MV-4-11 (cell line): ENCODE measurements at regions not wholly inside any gene's neighbourhood (a gene's known extent, or its start where the extent isn't known, plus 50 kb on each side); places are given as distances from the start of the nearest gene placed in this dataset.

ENCODE experiments used
- DNase-seq: peaks from one replicate; lab custom pipeline; 2025; lab: John Stamatoyannopoulos, UW

DNA sequence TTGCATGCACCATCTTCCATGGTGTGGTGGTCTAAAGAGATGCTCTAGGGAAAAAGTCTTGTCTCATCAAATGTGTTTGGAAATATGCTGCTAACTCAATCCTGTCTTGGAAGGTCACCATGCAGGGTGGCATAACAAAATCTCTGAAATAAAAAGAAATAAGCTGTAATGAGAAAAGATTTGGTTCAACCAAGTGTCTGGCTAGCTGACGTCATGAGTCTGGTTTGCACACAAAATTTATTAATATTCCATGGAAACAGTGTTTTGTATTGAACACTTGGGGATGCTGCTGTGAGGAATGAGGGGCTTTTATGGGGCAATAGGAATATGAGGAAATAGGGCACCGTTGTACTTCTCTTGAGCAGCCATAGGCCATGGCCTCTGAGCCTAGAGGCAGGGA lies 575.7 kb upstream of the CDH5 start:
- DNase-seq = no peak

DNA sequence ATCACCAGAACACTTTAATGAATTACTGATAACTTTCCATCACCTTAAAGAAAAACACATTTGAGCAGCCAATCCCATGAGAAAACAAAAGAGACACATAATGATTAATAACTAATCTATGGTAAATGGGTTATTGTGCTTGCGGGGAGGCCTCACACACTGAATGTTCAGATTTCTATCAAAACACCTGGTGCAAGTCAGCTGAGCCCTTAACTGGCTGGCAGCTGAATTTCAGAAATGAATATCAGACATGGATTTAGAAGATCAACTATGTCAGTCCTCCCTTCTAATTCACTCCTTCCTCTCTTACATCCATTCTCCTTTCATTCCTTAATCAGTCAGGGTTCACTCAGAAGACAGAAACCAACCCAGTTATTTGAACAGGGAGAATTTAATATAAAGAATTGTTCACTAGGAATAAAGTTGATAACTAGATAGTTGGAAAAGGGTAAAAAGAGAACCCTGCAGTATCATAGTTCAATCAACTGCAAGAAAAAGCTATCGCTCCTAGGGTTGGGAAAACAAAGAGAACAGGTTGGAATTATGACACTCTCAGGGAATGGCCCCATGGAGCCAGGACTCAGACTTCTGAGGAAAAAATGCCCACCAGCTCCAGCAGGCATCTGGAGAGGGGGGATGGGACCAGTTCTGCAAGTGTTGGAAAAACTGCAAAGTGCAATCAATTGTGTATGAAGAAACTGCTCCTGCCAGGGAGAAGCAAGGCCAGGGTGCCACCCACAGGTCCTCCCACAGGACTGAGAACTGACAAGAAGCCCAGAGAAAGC lies 577.1 kb upstream of the CDH5 start:
- no peak for DNase-seq

DNA sequence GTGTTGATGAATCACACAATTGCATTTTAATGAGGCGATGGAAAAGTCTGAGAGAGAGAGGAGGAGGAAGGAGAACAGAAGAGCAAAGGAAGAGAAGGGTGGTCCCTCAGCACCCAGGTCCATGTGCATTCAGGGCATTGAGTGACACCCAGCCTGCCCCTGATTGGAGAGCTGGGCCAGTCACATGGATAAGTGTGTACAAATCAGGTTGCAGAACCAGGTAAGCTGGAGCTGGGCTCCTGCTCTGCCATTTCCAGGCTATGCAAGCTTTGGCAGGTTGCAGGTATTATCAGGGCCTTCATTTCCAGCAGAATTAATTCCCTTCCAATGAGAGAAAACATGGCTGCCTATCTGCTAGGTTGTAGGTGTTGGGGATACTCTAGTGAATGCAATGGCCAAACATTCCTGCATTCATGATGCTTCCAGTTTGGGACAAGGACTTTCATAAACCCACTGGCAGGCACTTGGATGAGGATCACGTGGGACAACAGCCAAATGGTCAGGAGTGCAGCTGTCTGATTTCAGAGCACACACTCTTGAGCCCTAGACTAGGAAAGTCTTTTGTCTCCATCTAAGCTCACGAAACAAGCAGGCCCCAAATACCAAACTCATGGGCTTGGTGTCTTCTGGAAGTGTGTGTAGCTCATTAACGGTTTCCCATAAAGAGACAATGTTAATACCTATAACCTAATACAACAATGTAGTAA lies 577.9 kb upstream of the CDH5 start:
- DNase-seq = no peak

DNA sequence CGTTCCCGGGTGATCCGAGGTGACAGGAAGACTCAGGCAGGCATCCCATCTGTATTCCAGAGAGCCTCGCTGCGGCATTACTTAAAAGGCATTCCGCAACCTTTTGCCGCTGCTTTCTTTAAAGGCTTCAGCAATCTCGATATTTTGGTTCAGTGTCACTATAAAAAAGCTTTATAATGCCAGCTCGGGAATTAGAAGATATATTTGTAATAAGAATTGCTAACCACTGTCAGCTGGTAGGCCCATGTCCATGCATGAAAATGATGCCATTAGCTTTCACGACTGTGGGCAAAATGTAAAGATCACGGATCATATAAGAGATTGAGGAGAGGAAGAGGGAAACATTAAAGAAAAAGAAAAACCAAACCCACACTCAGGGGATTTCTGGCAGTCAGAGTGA lies 578.6 kb upstream of the CDH5 start:
- no peak for DNase-seq

- DNase-seq = no peak
Measured at GRCh38 chr16:65786916-65787315, 579.6 kb upstream of the CDH5 start.

- DNase-seq = no peak
Measured at GRCh38 chr16:65783709-65784474, 582.6 kb upstream of the CDH5 start.

DNA sequence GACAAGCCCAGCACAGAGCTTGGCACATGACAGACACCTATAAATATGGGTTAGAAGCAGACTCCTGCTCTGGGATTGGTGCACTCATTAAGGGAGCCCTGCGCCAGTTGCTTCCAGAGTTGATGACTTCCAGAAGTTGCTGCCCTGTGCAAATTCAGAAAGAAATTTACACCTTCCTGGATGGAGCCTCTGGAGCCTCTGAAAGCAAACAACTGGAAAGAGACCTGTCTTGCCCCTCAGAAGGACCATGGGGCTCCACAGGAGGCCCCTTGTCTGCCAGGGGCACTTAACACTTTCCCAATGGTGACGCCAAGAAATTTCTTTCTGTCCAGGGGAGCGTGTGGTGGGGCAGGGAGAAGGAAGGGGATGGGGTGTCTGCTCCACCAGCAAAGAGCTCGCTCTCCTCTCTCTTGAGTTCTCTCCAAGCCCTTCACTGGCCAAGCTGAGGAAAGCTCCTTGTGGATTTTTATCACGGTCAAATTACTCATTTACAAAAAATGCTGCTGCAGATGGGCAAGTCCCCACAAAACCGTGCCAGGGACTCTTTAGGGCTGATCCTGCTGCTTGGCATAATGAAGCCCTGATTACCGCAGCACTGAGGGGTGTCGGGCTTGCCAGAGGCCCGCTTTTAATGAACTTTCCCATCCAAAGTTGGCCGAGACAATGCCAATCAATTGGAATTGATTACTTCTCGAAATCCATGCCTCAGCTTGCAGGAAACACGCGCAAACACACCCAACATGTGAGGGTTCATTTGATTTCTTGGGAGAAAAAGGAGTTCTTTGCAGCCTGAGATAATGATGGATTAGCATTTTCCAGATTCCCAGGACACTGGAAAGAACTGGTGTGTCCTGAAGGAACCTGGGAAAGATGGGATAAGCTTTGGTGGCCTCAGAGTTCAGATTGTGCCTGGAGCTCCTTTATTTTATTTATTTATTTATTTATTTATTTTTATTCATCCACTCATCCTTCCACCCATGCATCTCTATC lies 583.6 kb upstream of the CDH5 start:
- no peak for DNase-seq

- DNase-seq = no peak
Measured at GRCh38 chr16:65781855-65782254, 584.6 kb upstream of the CDH5 start.

- no peak for DNase-seq
Measured at GRCh38 chr16:65781363-65781762, 585.1 kb upstream of the CDH5 start.

DNA sequence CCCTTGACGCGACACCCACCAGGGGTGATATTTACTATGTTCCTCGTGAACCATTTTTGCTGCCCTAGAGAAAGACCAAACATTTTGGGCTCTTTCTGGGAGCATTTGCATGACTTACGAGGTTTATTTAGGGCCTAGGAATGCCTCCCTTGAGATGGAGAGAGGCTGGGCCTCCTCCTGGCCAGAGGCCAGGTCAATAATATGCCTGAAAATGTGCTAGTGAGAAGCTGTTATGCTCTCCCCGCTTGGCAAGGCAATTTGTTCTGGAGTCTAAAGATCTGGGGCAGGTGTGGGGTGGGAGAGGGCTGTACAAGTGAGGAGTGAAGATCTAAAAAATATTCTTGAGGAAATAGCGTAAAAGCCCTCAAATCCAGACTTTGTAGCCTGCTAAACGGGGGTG lies 587.3 kb upstream of the CDH5 start:
- no peak for DNase-seq

- no peak for DNase-seq
Measured at GRCh38 chr16:65776639-65777183, 589.8 kb upstream of the CDH5 start.

DNA sequence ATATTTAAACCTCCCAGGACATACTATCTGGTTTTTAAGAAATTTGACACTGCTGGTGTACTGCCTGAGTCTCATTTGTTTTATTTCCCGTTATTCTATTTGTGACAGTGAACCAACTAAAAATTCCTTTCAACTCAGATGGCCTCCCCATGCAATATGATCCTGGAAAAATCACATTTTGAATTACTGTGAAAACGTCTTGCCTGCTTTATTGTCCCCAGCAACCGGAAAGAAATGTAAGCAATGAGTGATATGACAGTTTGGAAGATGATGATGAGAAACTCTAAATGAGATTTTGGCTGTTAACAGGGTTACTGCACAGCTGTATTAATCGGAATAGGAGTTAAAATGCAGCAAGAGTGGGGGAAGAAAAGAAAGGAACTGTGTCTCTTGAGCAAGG lies 590.7 kb upstream of the CDH5 start:
- no peak for DNase-seq

DNA sequence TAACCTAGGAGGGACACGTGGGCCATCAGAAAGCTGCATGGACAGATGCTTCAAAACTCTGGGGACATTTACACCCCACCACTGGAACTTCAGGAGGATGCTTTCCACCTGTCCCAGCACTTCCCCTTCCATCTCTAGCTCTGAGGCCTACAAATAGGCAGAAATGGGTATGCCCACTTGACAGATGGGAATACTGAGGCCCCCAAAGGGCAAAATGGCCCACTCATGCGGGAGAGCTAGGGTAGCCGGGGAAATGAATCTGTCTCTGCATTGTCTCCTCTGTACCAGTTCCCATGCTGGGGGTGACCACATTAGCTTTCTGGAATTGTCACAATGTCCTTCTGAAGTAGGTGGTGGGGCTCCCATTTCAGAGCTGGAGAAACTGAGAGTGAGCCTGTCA lies 592.1 kb upstream of the CDH5 start:
- no peak for DNase-seq

DNA sequence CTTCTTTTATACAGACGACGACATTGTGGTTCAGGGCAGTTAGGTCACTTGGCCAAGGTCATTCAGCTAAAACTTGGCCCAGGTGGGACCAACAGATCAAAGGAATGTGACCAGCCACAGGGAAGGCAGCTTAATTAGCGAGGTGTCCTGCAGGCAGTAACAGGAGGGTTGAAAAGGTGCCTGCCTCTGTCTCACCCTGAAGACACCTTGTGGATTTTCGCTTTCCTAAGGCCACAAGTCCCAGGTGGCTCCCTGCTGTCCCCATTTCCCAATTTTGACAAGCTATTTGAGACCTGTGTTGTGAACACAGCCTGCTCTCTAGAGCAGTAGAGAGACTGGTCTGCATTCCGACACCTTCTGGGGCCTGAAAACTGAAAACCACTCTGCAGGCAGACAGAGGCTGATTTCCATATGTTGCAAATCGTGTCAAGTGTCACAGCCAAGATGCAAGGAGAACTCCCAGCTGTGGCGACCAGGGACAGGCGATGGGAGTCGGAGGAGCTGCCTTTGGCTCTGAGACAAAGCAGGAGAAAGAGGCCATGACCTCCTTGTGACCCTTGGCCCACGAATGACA lies 593.1 kb upstream of the CDH5 start:
- no peak for DNase-seq

- no peak for DNase-seq
Measured at GRCh38 chr16:65772134-65772732, 594.3 kb upstream of the CDH5 start.

- no peak for DNase-seq
Measured at GRCh38 chr16:65771707-65772106, 594.8 kb upstream of the CDH5 start.

- DNase-seq = no peak
Measured at GRCh38 chr16:65770752-65771151, 595.7 kb upstream of the CDH5 start.

GRCh38 chr16:65769776-65770438 lies 596.6 kb upstream of the CDH5 start:
- DNase-seq = peak; percentile 87

DNA sequence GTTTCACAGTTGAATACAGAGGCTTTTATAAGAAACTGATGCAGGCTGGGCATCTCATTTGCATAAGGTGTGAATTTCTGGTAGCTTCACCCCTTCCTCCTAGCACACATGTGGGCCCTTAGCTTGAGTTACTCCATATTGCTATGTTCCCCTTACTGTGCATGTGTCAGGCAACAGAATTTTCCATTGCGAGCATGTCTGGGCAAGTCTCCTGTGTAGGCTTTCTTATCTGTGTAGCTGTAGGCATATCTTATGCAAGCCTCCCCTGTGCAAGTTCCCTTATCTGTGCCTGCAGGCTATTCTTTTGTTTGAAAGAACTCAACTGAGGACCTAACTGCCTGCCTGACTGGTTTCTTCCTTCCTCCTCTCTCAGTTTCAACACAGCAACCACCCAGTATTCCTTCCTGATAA lies 597.4 kb upstream of the CDH5 start:
- DNase-seq = peak; percentile 91

DNA sequence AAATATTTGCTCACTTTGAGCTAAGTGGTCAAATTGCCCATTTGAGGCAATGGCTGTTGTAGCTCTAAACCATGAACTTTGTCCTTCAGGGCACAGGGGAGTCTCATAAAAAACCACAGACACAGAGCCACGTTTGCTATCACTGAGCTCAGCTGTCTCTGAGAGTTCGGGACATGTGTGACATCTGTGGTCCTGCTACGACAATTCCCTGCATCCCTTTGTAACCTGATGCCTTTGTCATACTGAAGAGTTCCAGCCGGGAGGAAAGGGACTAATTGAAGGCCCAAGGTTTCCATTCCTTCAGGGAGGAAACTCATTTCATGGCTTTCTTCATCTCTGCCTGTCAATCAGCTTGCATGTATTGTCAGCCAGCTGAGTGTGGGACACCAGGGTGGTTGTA lies 599.4 kb upstream of the CDH5 start:
- no peak for DNase-seq
